ENCODE measurements at regions not wholly inside any gene's neighbourhood (a gene's known extent, or its start where the extent isn't known, plus 50 kb on each side); places are given as distances from the start of the nearest gene placed in this dataset.
"Not testable (repeated sequence)": the region's sequence is repeated elsewhere in the genome, so short reads cannot be mapped to it uniquely, and the experiment has no call there.

DNA sequence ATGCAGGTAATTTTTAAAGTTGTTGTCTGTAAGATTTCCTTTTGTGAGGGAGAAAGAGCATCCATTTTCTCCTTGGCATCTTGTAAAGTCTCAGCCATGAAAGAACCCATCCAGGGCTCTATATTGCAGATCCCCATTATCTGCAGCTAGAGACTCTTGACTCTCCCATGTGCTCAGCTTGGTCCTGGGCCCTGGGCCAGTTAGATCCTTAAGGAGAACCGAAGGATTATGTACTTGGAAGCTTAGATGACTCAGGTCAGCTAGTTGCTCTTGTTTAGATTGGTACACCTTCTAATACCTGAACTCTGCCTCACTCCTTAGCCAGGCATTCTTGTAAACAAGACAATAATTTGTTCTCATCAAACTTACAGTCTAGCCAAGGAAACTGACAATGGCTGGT is 1617.6 kb downstream of the KHDRBS2 start:
- H3K4me2 ChIP-seq = no peak overlapping the region
- H3K79me2 ChIP-seq = no peaks in the 10 kb centered on the region
- TF ChIP-seq CTCF (IDR thresholded peaks at IDR 0.05; ENCODE audit: poor library complexity) (no peak), EZH2 (IDR thresholded peaks at IDR 0.05; ENCODE audit: borderline replicate concordance) (no peak)
- H3K27me3 ChIP-seq = no peaks in the 10 kb centered on the region
- no peaks in the 10 kb centered on the region for H3K4me1 ChIP-seq (ENCODE audit: insufficient read depth)
- no peak overlapping the region for H3K27ac ChIP-seq
- no peaks in the 10 kb centered on the region for H4K20me1 ChIP-seq (ENCODE audit: insufficient read depth, poor library complexity, severe bottlenecking)
- H3K9me3 ChIP-seq (ENCODE audit: low read depth) = peaks cover 2% of the 10 kb centered on the region
- WGBS (ENCODE audit: low lambda C conversion rate, missing lambda C conversion rate) = 76% methylated on average over 1 of the region's 1 CpG
- no peaks in the 10 kb centered on the region for H3K9me2 ChIP-seq (replicated peaks; ENCODE audit: insufficient read depth)
- H2AFZ ChIP-seq = no peak overlapping the region
- H3K4me3 ChIP-seq = no peak overlapping the region
- H3K36me3 ChIP-seq (replicated peaks; ENCODE audit: insufficient read depth, low read depth) = no peaks in the 10 kb centered on the region
- DNase-seq (ENCODE audit: low spot score) = peak; percentile 6

DNA sequence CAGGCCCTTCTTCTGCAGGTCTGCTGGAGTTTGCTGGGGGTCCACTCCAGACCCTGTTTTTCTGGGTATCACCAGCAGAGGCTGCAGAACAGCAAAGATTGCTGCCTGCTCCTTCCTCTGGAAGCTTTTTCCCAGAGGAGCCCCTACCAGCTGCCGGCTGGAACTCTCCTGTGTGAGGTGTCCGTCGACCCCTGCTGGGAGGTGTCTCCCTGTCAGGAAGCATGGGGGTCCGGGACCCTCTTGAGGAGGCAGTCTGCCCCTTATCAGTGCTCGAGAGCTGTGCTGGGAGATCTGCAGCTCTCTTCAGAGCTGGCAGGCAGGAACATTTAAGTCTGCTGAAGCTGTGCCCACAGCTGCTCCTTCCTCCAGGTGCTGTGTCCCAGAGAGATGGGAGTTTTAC is 1622.8 kb downstream of the KHDRBS2 start:
- not testable (repeated sequence) for DNase-seq (ENCODE audit: low spot score); H2AFZ ChIP-seq; H3K27ac ChIP-seq; H3K4me2 ChIP-seq; H3K79me2 ChIP-seq; H3K4me3 ChIP-seq; H3K9me3 ChIP-seq (ENCODE audit: low read depth); H3K36me3 ChIP-seq (replicated peaks; ENCODE audit: insufficient read depth, low read depth); H3K4me1 ChIP-seq (ENCODE audit: insufficient read depth); H3K27me3 ChIP-seq; H3K9me2 ChIP-seq (replicated peaks; ENCODE audit: insufficient read depth); H4K20me1 ChIP-seq (ENCODE audit: insufficient read depth, poor library complexity, severe bottlenecking)
- WGBS (ENCODE audit: low lambda C conversion rate, missing lambda C conversion rate) = 67% methylated on average over 5 of the region's 5 CpGs

- Histone ChIP-seq H3K27me3 (no peaks in the 10 kb centered on the region), H4K20me1 (ENCODE audit: insufficient read depth, poor library complexity, severe bottlenecking) (no peaks in the 10 kb centered on the region), H3K4me2 (no peak overlapping the region), H3K79me2 (no peaks in the 10 kb centered on the region), H3K9me2 (replicated peaks; ENCODE audit: insufficient read depth) (no peaks in the 10 kb centered on the region), H3K4me3 (no peak overlapping the region), H2AFZ (no peak overlapping the region), H3K27ac (no peak overlapping the region), H3K9me3 (ENCODE audit: low read depth) (no peaks in the 10 kb centered on the region), H3K4me1 (ENCODE audit: insufficient read depth) (no peaks in the 10 kb centered on the region), H3K36me3 (replicated peaks; ENCODE audit: insufficient read depth, low read depth) (no peaks in the 10 kb centered on the region)
- WGBS (ENCODE audit: low lambda C conversion rate, missing lambda C conversion rate) = 69% methylated on average over 1 of the region's 1 CpG
- no peak for TF ChIP-seq CTCF (IDR thresholded peaks at IDR 0.05; ENCODE audit: poor library complexity)
- TF ChIP-seq EZH2 (IDR thresholded peaks at IDR 0.05; ENCODE audit: borderline replicate concordance) = no peak
- no peak for TF ChIP-seq EZH2phosphoT487 (IDR thresholded peaks at IDR 0.05; ENCODE audit: low read depth, severe bottlenecking, unreplicated experiment)
- no peak for DNase-seq (ENCODE audit: low spot score)
Measured at GRCh38 chr6:60643870-60644269, 1642.2 kb downstream of the KHDRBS2 start.

- H3K27ac ChIP-seq; H3K79me2 ChIP-seq; H3K9me3 ChIP-seq (ENCODE audit: low read depth); H3K4me3 ChIP-seq; H3K4me2 ChIP-seq; DNase-seq (ENCODE audit: low spot score); H3K9me2 ChIP-seq (replicated peaks; ENCODE audit: insufficient read depth); H4K20me1 ChIP-seq (ENCODE audit: insufficient read depth, poor library complexity, severe bottlenecking); H3K4me1 ChIP-seq (ENCODE audit: insufficient read depth); H2AFZ ChIP-seq; H3K27me3 ChIP-seq; H3K36me3 ChIP-seq (replicated peaks; ENCODE audit: insufficient read depth, low read depth): not testable (repeated sequence)
- peak; percentile 13 for TF ChIP-seq CTCF (IDR thresholded peaks at IDR 0.05; ENCODE audit: poor library complexity)
Measured at GRCh38 chr6:60639185-60639584, 1646.8 kb downstream of the KHDRBS2 start.
